ENCODE measurements at regions not wholly inside any gene's neighbourhood (a gene's known extent, or its start where the extent isn't known, plus 50 kb on each side); places are given as distances from the start of the nearest gene placed in this dataset.

- no peak for TF ChIP-seq MAX (IDR thresholded peaks at IDR 0.05)
- no peak for TF ChIP-seq REST (IDR thresholded peaks at IDR 0.05)
- TF ChIP-seq YY1 (IDR thresholded peaks at IDR 0.05), result no peak
- no peak for TF ChIP-seq CTCF (IDR thresholded peaks at IDR 0.05; ENCODE audit: low read depth, low read length, missing input control)
- TF ChIP-seq SP1 (IDR thresholded peaks at IDR 0.05), result no peak
- TF ChIP-seq ATF3 (IDR thresholded peaks at IDR 0.05), result no peak
- no peak for TF ChIP-seq TAF1 (conservative IDR thresholded peaks at IDR 0.05)
Observed at GRCh38 chr14:22232933-22233332, 356.1 kb downstream of the DAD1 start.

Measured in liver (tissue), 3 donors.